HL-60 (cell line): ENCODE measurements at regions not wholly inside any gene's neighbourhood (a gene's known extent, or its start where the extent isn't known, plus 50 kb on each side); places are given as distances from the start of the nearest gene placed in this dataset.

Experiments used
- CTCF ChIP-seq: IDR thresholded peaks from one replicate; pipeline ENCODE4 v1.5.1; 2011; ENCODE audit warnings: low read length, control low read depth, inconsistent platforms; ENCODE audit not compliant: insufficient read depth
- GABPA ChIP-seq: IDR thresholded peaks from 2 replicates; pipeline ENCODE4 v1.6.1; 2012; ENCODE audit warnings: low read depth
- POLR2AphosphoS5 ChIP-seq: IDR thresholded peaks from 2 replicates; pipeline ENCODE4 v1.6.1; 2012; ENCODE audit warnings: low read depth
- SPI1 ChIP-seq: IDR thresholded peaks from 2 replicates; pipeline ENCODE4 v1.6.1; 2012; ENCODE audit warnings: low read depth, mild to moderate bottlenecking, borderline replicate concordance
- TF ChIP-seq, protein P1 (sequence below): IDR thresholded peaks from 2 replicates; pipeline ENCODE4 v1.6.1; 2012; ENCODE audit warnings: low read depth; ENCODE audit not compliant: insufficient replicate concordance

DNA sequence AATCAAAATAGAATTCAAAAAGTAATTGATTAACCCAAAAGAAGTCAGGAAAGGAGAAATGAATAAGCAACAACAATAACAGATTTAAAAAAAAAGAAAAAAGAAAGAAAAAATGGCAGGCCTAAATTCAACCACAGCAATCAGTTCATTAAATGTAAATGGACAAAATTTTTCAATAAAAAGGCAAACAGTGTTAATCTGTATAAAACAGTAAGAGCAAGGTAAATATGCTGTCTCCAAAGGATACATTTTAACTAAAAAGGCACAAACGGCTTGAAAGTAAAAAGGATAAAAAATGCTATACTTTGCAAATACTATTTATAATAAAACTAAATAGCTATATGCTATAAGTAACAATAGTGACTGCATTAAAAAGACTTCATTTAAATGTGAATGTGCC is 582.0 kb downstream of the SPRY1 start:
- TF ChIP-seq CTCF (no peak), POLR2AphosphoS5 (no peak), SPI1 (no peak), GABPA (no peak)
- TF ChIP-seq, protein P1, sequence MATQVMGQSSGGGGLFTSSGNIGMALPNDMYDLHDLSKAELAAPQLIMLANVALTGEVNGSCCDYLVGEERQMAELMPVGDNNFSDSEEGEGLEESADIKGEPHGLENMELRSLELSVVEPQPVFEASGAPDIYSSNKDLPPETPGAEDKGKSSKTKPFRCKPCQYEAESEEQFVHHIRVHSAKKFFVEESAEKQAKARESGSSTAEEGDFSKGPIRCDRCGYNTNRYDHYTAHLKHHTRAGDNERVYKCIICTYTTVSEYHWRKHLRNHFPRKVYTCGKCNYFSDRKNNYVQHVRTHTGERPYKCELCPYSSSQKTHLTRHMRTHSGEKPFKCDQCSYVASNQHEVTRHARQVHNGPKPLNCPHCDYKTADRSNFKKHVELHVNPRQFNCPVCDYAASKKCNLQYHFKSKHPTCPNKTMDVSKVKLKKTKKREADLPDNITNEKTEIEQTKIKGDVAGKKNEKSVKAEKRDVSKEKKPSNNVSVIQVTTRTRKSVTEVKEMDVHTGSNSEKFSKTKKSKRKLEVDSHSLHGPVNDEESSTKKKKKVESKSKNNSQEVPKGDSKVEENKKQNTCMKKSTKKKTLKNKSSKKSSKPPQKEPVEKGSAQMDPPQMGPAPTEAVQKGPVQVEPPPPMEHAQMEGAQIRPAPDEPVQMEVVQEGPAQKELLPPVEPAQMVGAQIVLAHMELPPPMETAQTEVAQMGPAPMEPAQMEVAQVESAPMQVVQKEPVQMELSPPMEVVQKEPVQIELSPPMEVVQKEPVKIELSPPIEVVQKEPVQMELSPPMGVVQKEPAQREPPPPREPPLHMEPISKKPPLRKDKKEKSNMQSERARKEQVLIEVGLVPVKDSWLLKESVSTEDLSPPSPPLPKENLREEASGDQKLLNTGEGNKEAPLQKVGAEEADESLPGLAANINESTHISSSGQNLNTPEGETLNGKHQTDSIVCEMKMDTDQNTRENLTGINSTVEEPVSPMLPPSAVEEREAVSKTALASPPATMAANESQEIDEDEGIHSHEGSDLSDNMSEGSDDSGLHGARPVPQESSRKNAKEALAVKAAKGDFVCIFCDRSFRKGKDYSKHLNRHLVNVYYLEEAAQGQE = no peak
